GM19395 (cell line): ENCODE measurements at regions not wholly inside any gene's neighbourhood (a gene's known extent, or its start where the extent isn't known, plus 50 kb on each side); places are given as distances from the start of the nearest gene placed in this dataset.
"Not testable (repeated sequence)": the region's sequence is repeated elsewhere in the genome, so short reads cannot be mapped to it uniquely, and the experiment has no call there.

Experiments used
- ATAC-seq: cut with Tn5 transposase; IDR thresholded peaks from one replicate; pipeline ENCODE4 v1.9.1; 2021; ENCODE audit warnings: mild to moderate bottlenecking, moderate library complexity; ENCODE audit not compliant: unreplicated experiment

DNA sequence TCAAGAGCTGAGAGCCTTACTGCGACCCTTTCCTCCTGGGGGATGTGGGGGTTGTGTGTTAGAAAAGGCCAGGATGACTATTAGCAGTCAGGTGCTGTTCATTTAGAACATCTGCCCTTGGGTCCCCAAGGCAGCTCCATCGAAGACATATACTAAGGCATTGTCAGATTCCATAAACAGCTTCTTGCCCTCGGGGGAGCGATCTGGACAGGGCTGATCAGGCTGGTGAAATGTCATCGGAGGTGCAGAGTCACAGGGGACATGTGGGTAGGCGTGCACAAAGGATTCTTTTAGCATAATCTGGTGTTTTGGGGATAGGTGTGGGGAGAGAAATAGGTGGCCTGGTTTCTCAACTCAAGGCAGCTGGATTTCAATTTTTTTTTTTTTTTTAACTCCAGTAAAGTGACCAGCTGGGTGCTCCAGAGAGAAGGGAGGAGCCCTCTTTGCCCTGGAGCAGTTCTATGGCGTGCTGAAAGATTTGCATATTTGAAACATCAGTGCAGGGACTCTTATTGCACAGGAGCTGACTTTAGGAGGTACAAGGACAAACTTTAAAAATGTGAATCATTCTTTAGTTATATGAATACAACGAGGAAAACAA lies 160.1 kb downstream of the SUDS3 start:
- no peak for ATAC-seq

DNA sequence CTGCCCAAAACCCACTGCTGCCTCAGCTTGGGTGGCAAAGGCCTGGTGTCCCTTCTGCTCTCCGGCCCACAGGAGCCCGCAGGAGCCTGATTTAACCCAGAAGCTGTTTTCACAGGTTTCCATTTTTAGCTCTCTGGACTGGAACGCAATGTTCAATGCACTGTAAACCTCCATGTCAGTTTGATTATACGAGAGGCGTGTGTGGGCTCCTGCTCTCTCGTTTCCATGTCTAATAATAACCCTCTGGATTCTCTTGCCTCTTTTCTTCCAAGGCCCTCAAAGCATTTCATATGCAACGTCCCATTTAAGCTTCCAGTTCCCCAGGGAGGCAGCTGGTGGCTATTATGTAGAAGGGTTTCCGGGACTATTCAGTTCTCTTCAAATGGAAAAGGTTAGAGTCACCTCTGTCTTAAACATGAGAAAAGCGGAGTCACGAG lies 161.1 kb downstream of the SUDS3 start:
- no peak for ATAC-seq

DNA sequence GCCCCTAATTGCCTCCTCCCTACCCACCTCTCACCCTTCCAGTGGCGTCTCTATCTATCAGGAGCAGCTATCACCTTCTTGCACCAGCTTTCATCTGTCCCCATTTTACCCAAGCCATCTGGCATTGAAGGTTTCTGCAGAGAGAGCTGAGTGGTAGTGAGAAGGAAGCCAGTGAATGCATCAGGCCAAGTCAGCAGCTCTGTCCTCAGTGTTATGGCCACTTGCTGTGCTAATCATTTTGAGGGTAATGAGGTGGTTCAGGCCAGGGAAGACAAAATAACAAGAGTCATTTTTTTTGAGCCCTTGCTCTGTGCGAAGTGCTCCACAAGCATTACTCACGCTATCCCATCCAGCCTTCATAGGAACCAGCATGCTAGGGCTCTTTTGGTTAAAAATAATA lies 164.7 kb downstream of the SUDS3 start:
- no peak for ATAC-seq

DNA sequence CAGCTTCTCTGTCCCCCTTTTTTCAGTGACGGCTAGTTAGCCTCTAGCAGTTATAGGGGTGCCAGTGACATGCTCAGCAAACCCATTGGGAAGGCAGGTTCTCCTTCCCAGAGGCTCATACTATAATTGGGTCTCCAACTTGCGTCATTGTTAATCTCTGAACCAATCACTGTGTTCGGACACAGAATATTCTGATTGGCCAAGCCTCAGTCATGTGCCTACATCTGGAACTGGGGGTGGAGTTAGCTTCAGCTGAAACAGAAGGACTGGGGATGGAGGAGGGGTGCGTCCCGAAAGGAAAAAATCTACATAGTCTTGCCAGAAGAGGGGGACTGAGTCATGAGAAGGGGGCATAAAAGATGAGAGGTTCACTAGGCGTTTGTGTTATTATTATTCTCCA lies 165.6 kb downstream of the SUDS3 start:
- no peak for ATAC-seq

DNA sequence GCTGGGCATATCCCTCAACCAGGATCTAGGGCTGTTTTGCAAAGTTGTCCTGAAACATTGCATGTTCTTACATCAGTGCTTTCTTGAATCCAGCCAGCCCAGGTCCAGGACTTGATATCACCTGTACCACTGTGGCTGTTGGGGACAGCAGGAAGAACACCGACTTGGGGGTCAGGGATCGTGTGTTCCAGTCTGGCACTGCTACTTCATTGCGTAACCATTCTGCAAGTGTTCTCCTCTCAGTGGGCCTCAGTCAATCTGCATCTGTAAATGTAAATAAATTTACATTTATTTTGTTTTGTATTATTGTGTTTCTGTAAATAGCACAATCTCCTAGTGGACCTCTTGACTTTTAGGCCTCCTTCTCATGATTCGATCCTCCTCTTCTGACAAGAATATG lies 167.3 kb downstream of the SUDS3 start:
- ATAC-seq: no peak

DNA sequence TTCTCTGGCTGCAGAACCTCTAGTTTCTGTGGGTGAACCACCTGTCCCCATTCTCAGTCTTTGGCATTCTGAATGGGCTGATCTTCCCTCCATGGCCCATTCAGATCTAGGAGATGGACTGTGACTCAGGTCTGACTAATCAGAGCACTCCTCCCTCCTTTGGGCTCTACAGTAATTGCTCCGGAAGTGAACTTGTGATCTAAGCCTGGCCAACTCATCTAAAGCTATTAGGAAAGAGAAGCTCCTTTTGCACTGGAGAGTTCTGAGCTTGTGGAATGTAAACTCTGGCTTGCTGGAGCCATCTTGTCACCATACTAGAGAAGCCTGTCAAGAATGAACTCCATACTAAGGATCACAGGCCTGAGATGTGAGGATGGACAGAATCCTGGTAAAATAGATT lies 168.2 kb downstream of the SUDS3 start:
- no peak for ATAC-seq

DNA sequence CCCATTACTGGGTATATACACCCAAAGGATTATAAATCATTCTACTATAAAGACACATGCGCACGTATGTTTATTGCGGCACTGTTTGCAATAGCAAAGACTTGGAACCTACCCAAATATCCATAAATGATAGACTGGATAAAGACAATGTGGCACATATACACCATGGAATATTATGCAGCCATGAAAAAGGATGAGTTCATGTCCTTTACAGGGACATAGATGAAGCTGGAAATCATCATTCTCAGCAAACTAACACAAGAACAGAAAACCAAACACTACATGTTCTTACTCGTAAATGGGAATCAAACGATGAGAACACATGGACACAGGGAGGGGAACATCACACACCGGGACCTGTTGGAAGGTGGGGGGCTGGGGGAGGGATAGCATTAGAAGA lies 171.3 kb downstream of the SUDS3 start:
- ATAC-seq: not testable (repeated sequence)

DNA sequence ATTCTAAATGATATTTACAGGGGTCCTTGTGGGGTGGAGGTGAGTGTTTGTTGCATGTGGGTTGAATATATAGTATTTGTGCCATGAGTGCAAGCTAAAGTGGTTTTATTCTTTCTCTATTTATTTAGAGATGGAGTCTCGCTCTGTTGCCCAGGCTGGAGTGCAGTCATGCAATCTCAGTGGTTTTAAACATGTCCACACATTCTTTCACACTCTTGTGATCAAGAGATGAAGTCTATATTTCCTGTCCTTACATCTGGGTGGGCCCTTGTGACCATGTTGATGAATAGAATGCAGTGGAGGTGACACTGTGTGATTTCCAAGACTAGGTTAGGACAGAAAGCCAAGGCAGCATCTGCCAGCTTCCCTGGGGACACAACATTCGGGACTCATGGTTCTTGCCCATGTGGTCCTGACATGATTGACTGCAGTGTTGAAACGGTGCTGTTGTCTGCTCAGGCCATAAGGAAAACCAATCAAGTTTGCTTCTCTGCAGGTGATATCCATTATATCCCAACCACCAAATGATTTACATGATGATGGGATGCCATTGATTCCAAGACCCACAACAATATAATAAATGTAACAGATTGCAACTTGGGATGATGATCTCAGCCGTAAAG lies 172.6 kb downstream of the SUDS3 start:
- ATAC-seq: no peak

DNA sequence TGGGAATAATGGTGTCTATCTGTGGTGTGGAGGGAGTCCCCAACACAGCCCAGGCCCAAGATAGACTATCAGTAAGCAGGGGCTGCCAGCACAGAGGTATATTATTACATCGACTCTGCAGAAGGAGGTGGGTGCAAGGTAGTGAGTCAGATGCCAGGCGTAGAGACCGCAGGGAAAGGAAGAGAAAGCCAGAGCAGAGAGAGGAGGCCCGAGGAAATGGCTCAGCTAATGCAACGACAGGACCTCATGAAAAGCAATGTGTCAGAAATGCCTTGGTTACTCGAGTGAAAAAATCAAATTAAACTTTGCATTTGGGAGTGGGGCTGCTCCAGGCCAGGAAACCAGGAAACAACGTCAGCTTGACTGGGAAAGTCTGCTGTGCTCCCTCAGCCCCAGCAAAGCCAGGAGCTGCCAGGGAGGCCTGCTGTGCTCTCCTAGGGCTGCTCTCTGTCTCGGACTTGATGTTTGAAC lies 173.2 kb downstream of the SUDS3 start:
- ATAC-seq: no peak

DNA sequence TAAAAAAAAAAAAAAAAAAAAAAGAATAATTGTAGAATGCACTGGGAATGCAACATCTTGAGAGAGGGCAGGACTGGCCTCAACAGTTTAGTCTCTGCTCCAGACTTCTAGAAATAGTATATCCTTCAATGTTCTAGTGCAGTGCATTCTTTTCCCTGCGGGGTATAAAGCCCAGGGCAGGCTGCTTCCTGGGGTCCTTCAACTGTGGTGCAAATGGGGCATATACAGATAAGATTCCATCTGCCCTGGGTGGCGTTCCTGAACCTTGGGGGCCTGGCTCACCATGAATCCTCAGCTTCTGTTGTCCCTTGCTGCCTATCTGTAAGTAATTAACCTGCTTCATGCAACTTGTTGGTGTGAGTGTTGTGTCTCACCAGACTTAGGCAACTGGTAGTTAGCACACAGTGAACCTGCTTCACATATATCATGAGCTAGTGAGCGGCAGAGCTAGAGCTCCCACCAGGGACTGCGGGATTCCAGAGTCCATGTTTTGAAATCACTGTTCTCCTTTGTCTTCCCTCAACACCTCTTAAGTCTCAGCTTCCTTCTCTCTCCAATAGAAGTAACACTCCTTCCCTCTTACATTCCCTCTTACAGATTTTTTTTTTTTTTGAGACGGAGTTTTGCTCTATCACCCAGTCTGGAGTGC lies 177.6 kb downstream of the SUDS3 start:
- ATAC-seq: no peak

DNA sequence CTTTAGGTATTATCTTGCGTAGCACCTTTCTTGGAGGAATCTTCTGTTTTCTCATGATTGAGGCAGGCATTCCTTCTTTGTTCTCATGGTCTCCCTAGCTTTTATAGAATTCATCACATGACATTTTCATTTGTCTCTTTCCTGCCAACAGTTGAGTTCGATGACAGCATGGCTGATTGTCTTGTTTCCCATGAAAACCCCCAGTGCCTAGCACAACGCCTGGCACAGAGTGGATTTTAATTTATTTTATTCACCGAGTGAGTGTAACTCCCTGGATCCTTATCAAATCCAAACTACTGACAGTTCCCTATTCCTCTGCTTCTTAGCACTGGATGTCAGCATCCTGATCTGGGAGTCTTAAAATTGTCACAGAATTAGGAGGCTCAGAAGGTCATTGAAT lies 182.6 kb downstream of the SUDS3 start:
- ATAC-seq: no peak

DNA sequence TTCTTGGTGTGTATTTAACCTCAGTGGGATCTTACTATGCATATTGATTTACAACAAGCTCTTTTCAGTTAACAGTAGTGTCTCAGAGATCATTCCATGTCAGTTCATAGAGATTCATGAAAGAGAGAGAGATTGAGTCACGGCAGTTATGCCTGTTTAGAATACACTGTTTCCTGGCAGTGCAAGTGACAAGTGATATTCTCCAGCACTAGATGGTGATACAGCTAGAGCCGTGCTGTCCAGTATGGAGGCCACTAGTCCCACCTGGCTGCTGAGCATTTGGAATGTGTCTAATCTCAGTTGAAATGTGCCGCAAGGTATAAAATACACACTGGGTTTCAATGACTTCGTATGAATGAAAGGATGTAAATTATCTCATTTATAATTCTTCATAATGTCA lies 184.4 kb downstream of the SUDS3 start:
- no peak for ATAC-seq

DNA sequence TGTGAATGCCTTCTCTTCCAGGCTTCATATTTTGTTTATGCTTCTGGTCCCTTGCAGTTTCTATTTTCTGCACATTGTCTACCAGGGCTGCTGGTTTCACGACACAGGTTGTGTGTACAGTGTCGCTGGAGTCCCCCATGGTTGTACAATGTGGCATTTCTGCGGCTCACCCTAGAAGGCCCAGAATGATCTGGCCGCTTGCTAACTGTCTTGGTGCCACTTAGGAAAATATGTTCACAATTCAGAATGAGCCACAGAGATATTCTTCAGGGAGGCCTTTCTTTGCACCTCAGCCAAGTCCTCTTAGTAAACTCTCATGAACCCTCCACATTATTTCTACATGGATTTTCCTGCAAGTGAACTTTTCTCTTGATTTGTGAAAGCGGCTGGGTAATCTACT lies 195.4 kb downstream of the SUDS3 start:
- ATAC-seq: no peak

DNA sequence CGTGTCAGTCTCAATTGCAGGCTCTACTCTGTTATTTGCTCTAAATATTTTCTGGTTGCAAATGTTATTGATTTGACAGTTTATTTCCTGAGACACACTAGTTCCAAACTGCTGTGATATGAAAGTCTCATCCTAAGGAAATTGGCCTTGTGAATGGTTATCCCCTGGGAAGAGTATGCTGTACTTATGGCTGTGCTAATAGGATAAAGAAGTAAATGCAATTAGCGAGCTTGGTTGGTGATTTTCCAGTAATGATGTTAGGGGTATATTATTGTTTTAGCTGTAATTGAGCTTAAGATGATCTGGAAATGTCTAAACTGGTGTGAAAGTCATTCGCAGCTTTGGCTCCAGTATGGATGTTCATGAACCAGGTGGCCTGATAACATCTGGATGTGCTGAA lies 197.9 kb downstream of the SUDS3 start:
- no peak for ATAC-seq

DNA sequence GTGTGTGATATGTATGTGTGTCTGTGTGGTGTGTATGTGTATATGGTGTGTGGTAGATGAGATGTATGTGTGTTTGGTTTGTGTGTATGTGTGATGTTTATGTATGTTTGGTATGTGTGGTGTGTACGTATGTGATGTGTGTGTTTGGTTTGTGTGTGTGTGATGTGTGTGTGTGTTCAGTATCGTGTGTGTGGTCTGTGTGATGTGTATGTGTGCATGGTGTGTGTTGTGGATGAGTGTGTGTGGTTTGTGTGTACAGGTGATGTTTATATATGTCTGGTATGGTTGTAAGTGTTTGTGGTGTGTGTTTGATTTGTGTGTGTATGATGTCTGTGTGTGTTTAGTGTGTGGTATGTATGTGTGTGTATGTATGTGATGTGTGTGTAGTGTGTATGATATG lies 199.4 kb downstream of the SUDS3 start:
- no peak for ATAC-seq

DNA sequence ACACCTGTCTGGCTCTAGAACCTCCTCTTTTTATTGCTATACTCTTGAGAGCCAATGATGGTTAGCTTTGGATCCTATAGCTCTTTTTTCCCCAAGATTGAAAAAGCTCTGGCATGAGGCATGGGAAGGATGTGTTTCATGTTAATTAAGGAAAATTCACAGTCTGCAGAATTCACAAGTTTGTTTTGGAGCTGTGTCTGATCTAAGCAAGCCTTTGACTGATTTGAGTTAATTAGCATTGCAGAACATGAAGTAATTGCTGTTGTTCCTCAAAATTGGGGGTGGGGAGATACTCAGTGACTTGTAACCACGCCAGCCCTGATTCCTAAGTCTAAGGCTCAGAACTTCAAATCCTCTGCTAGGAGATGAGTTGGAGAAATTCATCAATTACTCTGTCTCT lies 205.0 kb downstream of the SUDS3 start:
- no peak for ATAC-seq

DNA sequence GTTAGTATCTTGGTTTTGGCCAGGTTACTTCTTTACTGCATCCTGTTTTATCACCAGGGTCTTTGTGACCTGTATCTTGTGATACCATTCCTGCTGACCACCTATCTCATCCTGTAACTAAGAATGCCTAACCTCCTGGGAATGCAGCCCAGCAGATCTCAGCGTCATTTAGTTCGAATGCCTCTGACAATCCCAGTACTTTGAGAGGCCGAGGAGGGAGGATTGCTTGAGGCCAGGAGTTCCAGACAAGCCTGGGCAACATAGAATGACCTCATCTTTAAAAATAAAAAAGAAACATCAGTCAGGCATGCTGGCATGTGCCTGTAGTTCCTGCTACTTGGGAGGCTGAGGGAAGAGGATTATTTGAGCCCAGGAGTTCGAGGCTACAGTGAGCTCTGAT lies 206.5 kb downstream of the SUDS3 start:
- no peak for ATAC-seq

DNA sequence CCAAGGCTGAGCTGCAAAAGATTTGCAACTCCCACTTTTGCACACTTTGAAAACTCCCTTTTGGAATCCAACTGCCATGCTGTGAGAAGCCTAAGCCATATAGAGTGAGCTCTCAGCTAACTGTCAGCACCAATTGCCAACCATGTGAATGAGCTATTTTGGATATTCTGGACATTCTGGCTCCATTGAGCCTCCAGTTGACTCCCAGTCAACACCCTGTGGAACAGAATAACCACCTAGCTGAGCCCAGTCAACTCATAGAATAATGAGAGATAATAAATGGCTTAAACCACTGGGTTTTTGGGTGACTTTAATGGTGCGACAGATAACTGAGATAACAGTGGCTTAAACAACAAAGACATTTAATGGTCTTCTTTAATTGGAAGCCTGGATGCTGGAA lies 210.1 kb downstream of the SUDS3 start:
- ATAC-seq: no peak

DNA sequence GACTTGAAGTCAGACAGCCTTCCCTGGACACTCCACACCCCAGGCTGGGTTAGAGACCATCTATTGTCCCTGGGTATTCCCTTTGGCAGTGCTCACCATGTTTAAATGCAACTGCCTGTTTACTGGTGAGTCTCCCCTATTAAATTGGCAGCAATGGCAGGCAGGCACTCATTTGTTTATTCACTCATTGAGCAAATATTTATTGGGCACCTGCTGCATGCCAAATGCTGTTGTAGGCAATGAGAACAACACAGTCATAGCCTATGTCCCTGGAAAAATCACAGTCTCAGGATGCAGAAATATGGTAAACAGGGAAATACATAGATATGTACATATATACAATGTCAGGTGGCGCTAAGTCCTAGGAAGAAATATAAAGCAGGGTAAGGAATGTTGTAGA lies 212.8 kb downstream of the SUDS3 start:
- no peak for ATAC-seq

DNA sequence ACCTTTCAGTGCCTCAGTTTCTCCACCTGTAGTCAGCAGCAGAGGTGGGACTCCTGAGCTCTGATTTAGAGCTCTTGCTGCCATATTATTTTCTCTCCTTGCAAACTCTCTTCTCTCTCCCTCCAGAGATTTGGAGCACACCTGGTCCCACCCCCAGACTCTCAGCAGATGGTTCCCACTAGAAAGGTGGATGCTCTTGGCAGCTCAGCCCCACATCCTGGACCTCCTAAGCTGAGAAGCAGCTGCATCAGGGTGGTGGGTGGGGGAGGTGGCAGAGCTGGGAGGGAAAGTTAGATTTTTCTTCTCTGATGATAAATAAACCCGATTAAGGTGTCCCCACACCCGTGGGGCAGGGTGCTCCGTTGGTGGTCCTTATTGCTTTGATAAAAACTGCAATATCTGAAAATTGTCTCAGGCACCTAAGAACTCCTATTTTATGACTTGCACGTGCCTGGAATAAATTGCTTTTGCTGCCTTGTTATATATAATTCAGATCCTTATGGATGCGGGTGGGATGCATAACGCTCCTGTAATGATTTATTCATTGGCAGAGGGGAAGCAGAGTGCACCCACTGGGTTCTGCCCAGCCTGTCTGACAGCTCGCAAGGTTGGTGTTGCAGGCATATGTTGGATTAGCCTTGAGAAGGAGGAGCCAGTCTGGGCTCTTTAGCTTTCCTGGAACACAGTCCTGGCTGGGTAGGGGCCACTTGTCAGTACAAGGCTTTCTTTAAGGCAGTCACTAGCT lies 214.2 kb downstream of the SUDS3 start:
- ATAC-seq: no peak

DNA sequence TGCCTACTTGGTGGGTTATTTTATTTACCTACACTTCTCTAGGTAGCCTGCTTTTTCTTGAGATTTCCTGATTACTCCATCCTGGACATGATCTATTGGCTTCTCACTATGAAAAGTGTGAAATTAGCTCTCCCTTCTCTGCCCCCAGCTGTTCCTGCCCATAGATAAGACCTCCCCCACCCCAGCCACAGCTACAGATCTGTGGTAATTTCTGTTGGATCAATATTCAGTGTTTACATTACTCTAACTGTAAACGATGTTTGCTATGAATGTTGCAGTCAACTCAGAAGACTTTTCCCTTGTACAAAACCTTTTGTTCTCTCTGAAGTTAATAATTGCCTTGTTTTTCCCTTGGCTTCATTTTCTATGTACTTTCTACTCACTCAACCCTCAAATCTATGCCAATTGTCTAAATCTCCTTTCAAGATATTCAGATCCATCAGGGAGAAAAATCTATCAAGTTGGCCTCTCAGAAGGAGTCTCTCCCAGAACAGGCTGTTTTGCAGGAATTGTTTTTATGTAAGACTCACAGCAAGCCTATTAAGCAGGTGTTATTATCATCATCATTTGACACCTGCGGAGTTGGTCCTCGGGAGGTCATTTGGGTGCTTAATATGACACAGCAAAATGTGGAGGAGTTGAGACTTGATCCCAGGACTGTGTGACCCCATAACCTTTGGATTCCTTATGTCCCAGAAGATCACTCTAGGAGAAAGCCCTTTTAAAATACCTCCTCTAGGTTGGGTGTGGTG lies 227.4 kb downstream of the SUDS3 start:
- no peak for ATAC-seq
